COLO668 (cell line): ENCODE measurements at regions not wholly inside any gene's neighbourhood (a gene's known extent, or its start where the extent isn't known, plus 50 kb on each side); places are given as distances from the start of the nearest gene placed in this dataset.
"Not testable (repeated sequence)": the region's sequence is repeated elsewhere in the genome, so short reads cannot be mapped to it uniquely, and the experiment has no call there.

Experiments used
- DNase-seq: peaks from one replicate; lab custom pipeline; 2025; ENCODE audit not compliant: unreplicated experiment; lab: John Stamatoyannopoulos, UW

DNA sequence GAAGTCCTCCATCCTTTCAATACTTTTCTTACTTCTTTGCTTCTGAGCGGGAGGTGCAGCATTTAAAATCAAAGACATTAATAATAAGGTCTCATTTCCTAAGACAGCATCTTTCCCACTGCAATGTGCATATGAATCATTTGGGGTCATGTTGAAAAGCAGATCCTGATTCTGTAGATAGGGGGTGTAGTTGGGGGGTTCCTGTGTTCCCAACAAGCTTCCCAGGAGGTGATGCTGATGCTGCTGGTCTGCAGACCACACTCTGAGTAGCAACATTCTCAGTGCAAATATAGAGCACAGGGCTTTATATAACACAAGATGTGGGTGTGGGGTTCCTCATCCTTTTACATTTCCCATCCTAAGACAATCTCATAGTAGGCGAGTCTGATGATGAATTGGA is 126.5 kb upstream of the PALM2AKAP2 start:
- DNase-seq, result no peak

DNA sequence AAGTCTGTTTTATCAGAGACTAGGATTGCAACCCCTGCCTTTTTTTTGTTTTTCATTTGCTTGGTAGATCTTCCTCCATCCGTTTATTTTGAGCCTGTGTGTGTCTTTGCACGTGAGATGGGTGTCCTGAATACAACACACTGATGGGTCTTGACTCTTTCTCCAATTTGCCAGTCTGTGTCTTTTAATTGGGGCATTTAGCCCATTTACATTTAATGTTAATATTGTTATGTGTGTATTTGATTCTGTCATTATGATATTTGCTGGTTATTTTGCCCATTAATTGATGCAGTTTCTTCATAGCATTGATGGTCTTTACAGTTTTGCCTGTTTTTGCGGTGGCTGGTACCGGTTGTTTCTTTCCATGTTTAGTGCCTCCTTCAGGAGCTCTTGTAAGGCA is 116.0 kb upstream of the PALM2AKAP2 start:
- DNase-seq, result not testable (repeated sequence)

DNA sequence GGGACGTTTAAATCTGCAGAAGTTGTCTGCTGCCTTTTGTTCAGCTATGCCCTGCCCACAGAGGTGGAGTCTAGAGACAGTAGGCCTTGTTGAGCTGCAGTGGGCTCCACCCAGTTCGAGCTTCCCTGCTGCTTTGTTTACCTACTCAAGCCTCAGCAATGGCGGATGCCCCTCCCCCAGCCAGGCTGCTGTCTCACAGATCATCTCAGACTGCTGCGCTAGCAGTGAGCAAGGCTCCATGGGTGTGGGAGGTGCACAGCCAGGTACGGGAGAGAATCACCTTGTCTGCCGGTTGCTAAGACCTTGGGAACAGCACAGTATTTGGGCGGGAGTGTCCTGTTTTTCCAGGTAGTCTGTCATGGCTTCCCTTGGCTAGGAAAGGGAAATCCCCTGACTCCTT is 114.3 kb upstream of the PALM2AKAP2 start:
- not testable (repeated sequence) for DNase-seq

DNA sequence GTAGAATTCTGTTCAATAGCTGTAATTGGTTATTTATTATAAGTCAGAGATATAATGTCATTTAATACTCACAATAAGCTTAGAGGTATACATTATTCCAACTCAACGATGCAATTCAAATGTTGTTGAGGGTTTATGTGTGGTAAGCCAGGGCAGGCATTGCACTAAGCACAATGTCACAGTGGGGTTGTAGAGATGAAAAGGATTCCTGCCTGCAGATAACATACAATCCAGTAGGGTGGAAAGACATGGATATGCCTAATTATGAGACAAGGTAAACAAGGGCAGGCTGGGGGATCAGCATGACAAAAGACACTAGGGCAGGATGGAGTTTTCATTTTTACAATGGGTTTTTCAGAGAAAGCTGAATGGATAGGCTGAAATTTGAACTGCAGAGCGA is 98.7 kb upstream of the PALM2AKAP2 start:
- DNase-seq, result no peak

DNA sequence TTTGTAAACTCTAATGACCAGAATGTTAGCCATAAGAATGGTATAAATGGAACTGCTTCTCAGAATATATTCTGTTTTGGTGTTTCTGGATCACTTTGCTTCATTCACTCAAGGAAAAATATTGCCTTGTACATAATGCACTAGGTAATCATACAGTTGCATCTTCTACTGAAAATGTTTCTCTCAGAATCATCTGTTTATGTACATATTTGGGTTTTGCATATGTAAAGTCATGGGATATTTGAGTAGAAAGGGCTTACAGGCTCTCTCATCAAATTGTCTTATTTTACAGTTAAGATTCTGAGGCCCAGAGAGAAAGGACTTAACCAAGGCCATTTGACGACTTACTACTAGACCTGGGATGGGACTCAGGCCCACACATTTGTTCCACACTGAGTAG is 97.8 kb upstream of the PALM2AKAP2 start:
- DNase-seq, result no peak

DNA sequence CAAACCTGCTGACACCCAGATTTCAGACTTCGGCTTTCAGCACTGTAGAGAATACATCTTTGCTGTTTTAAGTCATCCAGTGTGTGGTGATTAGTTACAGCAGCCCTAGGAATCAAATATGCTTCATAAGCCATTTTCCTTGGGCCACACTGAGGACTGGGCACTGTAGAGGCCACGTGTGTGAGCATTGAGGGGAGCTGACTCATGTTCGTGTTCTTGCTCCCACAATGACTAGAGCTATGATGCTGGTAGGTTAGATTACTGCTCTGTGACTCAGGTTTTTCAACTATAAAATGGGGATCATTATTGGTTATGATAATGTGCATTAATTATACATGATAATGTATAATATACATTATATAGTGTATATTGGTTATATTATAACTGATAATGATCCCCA is 96.5 kb upstream of the PALM2AKAP2 start:
- no peak for DNase-seq

DNA sequence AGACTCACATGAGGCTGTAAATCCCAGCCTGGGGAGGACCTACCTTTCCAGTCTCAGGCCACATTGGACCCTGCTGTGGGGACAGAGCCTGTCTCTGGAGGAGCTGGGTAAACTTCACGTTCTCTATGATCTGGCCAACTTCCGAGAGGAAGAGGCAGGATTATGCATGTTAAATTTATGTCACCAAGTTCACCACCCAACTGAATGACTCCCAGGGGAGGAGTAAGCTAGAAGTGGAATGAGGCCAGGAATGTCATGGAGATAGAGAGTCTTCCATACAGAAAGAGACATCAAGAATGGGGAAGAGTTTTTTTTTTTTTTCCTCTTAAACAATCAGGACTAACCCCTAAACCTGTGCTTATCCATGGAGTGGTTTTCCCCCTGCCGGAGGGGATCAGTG is 90.3 kb upstream of the PALM2AKAP2 start:
- DNase-seq, result no peak

DNA sequence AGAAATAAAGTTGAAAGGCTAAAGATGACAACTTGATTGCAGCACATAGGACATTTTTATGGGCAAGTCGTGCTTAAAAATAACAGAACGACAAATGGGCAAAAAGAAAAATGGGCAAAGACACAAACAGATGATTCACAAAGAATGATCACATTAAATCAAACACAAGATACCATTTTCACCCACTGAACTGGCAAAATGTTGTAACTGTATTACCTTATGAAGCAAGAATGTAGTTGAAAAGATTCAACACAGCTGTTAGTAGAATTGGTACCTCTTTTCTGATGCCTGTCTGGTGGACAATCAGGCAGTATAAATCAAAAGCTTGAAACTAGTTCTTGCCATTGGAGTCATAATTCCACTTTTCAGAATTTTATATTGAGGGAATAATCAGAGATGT is 81.0 kb upstream of the PALM2AKAP2 start:
- DNase-seq, result no peak

DNA sequence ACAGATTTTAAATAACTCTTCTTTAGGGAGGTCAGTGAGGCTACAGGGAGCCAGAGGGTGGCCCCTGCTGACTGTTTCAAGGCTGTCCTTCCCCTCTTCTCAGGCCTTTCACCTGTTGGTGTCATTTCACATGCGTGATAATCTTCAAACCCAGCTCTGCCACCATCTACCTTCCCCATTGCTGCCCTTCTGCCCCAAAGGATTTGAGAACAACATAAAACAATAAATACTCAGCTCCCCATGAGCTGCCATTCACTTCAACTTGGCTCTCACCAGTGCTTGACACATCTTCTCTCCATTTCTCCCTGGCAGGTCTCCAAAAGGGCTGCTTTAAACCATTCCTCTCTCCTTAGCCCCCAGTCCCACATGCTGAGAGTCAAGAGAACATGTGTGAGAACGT is 75.5 kb upstream of the PALM2AKAP2 start:
- no peak for DNase-seq

DNA sequence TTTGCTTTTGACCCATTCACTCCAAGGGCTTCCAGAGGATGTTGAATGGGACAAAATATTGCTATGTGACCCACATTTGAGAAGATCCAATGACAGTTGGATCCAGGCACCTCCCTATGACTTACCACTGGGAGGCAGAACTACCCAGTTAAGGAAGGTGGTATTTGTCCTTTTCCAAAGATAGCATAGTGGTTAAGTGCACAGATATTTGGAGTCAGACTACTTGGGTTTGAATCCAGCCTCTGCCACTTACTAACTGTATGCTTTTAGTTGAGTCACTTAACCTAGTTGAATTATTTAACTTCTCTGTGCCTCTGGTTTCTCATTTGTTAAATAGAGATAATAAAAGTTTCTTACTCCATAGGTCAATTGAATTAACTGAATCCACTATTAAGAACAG is 74.5 kb upstream of the PALM2AKAP2 start:
- DNase-seq, result no peak

DNA sequence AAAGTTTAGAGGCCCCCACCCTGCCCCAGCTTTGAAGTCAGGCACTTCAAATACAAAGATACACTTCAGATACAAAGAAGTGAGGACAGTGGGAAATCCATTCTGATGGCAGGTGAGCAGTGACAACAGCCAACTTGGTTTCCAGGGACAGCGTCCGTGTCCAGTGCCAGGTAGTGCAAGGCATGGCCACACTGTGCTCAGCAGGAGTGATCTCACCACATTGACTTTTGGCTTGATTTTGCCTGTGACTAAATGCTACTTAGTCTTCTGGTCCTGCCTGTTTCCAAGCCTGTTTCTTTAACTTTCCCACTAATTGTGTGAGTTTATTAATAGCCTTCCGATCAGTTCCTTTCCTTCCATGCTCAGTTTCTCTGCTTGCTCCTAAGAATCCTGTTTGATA is 72.6 kb upstream of the PALM2AKAP2 start:
- DNase-seq, result no peak

DNA sequence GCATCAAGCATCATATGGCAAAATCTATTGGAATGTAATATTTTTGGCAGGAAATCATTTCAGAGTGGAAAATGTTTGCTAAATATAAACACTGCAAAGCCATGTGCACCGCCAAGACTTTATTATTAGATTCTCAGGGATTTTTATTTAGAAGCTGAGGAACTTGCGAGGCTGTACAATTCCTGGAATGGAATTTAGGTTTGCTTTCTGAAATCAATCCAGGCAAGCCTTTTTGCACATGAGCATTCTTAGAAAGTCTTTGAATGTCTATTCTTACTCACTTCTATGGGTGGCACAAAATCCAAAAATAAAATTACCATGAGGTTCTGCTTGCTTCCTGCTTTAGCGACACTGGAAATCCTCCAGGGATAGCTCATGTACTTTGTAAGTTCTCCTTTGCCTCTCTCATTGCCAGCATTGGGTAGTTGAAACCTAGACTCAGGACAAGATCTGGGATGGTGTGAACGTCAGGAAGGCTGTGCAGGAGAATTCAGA is 71.5 kb upstream of the PALM2AKAP2 start:
- DNase-seq, result no peak

DNA sequence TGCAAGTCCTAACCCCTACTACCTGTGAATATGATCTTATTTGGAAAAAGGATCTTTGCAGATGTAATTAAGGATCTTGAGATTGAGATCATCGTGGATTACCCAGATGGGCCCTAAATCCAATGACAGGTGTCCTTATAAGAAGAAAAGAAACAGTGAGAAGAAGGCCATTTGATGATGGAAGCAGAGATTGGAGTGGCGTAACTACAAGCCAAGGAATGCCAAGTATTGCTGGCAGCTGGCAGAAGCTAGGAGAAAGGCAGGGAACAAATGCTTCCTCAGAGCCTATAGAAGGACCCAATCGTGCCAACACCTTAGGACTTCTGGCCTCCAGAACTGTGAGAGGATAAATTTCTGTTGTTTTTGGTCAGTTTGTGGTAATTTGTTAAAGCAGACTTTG is 70.1 kb upstream of the PALM2AKAP2 start:
- DNase-seq, result no peak

DNA sequence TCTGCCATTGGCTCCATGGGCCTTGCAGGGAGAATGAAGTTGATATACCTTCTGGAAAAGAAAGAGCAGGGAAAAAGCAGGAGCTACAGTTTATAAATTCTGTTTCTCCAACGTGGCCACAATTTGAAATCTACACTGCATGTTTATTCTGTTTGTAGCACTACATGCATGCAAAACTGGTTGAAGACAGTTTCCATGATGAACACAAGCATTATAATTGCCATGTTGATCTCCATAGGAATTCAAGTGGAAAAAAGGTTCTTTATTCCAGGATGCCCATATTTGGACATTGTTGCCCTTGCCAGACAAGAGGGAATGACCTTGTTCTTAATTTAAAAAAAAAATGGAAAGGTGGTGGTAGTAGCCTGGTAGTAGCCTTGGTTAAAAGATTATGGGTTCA is 69.2 kb upstream of the PALM2AKAP2 start:
- no peak for DNase-seq

DNA sequence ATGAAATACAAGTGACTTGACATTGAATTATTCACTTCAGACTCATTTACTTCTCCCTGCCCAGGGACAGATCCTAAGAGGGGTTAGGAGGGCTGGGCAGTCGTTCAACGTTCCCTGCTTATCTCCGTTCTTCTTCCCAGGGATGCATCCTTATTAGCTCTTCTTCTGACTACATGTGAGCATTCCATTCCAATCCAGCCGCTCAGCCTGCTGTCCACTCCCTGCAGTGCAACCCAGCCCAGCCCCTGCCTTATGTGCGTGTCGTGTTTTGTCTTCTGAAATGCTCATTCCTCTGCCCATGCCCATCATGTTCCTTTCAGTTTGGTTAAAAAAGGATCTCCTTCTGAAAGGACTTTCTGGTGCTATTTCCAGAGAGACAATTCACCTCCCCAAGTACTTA is 64.7 kb upstream of the PALM2AKAP2 start:
- DNase-seq, result no peak

DNA sequence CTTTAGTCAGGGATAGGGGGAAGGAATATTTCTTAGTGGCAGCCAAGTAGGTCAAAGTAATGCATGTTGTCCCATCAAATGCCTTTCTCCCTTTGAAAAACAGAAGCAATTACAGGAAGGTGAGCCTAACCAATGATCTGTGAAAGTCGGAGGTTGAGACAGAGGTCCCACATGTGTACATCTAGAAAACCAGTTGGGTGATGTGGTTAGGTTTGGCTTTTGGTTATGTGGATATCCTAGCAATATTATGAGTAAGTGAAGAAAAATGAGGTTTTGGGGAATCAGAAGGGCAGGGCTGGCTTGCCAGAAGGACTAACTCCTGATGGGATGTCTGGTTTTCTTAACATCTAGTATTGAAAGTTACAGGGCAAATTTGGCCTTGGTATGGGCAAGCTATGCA is 63.4 kb upstream of the PALM2AKAP2 start:
- no peak for DNase-seq

DNA sequence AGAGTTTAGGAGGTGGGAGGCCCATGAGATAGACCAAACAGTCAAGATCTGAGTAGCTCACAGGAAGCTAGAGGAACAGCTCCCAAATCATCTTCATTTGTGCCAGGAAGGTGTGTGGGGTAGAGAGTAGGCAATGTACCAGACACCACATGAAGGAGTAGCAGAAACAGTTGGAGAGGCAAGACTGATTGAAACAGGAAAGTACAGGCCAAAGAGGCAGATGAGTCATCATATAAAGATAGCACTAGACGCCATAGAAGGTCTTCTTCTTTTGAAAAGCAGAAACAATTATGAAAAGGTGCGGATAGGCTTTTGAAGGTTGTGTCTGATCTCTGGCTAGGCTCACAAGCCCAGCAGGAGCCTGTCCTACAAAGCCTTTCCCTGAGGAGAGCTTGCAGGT is 62.7 kb upstream of the PALM2AKAP2 start:
- no peak for DNase-seq

DNA sequence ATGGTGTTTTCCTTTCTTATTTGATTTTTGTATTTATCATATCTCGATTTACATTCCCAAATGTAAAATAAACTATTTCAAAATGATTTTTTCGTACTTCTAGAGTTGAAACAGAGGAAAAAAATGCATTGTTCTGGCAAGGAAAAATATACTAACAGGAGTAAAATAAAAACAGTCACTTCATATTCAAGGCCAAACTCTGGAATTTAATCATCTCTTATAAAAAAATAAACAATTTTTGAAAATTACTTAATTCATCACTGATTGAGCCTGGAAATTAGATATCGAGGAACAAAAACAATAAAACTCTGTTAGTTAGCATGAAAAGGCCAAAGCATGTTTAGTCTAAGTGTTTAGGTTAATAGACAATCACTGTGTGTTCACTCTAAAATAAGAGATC is 61.1 kb upstream of the PALM2AKAP2 start:
- DNase-seq, result no peak

DNA sequence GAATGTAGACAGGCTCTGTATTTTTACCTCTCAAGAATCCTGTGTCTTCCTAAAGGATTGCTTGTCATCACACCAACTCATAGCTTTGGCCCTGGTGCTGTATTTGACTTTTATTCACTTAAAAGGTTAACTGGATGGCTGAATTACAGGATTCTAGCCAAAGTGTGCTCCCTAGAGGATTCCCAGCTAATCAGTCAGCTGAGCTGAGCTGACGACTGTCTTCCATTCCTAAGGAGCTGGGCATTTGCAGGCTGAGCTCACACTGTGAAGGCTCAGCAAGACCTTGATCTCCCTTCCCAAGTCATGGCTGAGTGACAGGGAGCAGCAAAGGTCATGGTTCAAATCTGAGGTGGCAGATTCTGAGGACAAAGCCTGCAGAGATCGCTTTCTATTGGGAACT is 59.0 kb upstream of the PALM2AKAP2 start:
- no peak for DNase-seq

DNA sequence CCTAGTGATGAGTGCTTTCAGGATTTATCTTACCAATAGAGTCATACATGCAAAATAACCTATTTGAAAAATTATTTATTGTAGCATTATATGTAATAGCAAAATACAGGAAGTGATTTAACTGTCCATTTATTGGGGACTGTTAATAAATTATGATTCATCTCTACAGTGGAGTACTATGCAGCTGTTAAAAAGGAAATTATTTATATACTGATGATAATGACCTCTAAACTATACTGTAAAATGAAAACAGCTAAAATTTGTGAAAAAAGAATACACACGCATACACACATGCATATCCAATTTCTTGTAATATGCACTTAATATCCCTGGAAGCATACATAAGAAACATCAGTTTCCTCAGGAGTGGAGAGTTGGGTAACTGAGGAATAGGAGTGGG is 58.0 kb upstream of the PALM2AKAP2 start:
- no peak for DNase-seq

DNA sequence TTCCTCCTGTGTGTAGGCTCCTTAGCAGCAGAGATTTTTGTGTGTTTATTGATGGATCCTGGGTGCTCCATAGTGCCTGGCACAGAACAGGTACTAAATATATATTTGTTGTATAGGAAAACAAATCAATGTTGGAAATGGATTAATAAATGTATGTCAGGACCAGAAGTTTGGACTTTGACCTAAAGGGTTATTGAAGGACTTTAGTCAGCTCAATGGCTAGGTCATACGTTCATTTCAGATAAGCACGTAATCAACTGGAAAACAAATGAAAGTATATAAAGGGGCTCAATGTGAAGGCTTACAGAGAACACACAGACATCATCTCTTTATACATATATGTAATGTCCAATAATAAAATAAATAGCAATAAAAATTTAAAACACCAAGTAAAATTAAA is 56.2 kb upstream of the PALM2AKAP2 start:
- no peak for DNase-seq

DNA sequence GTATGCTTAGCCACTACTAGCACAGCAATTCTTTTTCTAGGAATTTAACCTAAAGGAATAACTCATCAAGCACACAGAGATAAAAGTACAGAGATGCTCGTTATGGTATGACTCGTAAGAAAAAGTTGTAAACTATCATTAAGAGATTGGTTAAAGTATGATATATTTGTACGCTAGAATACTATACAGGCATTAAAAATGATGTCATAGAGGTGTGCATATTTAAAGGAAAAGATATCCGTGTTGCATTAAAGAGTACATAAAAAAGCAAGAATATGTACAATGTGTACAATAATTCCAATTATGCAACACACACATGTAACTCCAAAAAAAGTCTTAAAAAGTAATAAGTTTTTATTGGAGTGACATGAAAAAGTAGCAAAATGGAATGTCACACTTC is 54.5 kb upstream of the PALM2AKAP2 start:
- no peak for DNase-seq

DNA sequence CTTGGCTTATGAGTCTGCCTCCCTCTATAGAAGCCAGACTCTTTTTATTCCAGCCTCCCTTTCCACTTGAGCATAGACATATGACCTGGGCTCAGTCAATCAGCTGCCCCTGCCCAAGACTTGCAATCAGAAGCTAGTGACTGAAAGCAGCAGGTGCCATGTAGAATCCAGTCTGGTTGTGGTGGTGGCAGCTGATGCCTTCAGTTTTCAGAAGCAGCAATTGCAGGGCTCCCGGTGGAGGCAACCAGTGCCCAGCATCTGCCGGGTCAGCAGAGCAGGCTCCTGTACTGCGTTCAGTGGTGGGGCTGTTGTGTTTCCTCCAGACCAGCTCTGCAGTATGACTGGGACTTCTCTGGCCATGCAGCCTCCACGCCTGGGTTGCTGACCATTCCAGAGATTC is 53.9 kb upstream of the PALM2AKAP2 start:
- no peak for DNase-seq

DNA sequence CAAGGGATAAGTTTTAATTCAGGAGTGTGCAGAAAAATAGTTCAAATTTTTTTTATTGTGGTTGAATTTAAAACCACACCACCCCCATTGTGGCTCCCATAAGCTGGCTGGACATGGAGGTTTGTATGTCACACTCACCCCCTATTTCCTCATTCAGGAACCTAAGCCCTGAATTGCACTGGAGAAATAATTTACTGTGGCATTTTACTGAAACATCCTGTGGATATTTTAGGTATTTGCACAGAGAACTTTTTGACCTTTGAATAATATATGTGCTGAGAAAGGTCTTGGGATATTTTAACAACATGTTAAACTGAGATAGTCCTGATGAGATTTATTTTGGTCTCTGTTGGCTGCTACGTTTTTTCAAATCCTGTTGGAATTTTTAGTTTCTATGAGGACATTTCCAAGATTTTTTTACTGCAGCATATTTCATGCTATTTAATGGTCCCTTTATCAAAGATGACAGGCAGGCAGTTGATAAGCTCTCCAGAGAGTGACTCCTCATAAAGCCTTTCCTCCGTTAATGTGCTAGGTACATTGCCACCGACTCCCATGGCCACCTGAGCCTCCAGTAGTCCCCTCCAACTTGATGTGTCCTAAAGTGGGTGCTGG is 51.2 kb upstream of the PALM2AKAP2 start:
- DNase-seq, result no peak
